Caco-2 (cell line): ENCODE measurements at regions not wholly inside any gene's neighbourhood (a gene's known extent, or its start where the extent isn't known, plus 50 kb on each side); places are given as distances from the start of the nearest gene placed in this dataset.

Experiments
- BruUV-seq: library from RNA; stranded (reverse); fragments of 400-500 nt; replicated peaks from 2 replicates; lab custom pipeline; 2021; lab: Mats Ljungman, UMichigan
- CTCF ChIA-PET: fragments of 300-600 bp; sonication (Branson Sonifier 250); formaldehyde crosslinking; loops from one replicate; lab custom pipeline; 2022; ENCODE audit warnings: antibody characterized with exemption; lab: Charles Lee
- POLR2A ChIA-PET: fragments of 300-600 bp; sonication (Branson Sonifier 250); formaldehyde crosslinking; loops from one replicate; lab custom pipeline; 2022; ENCODE audit warnings: antibody characterized with exemption; lab: Charles Lee
- DNase-seq, 2 experiments: peaks; one replicate each; pipeline versions ENCODE4 v3.0.0 to v3.0.0-alpha.2; 2020 to 2022
- H3K27me3 ChIP-seq: replicated peaks from 2 replicates; pipeline ENCODE4 v1.6.0; 2011; ENCODE audit warnings: low read length; ENCODE audit not compliant: control insufficient read depth, insufficient read depth
- H3K36me3 ChIP-seq: 2 replicates; pipeline ENCODE4 v1.5.1; 2011; ENCODE audit warnings: low read length; ENCODE audit not compliant: control insufficient read depth, insufficient read depth
- H3K4me1 ChIP-seq: fragments of 250-450 bp; sonication (Bioruptor Pico); 2 replicates; pipeline ENCODE4 v1.5.1; 2020; ENCODE audit warnings: mild to moderate bottlenecking
- H3K4me3 ChIP-seq: 2 replicates; pipeline ENCODE4 v1.5.1; 2011; ENCODE audit warnings: low read depth, mild to moderate bottlenecking, control low read depth, low read length
- H3K9me3 ChIP-seq: fragments of 250-450 bp; sonication (Bioruptor Pico); 2 replicates; pipeline ENCODE4 v1.5.1; 2020; ENCODE audit warnings: mild to moderate bottlenecking, moderate library complexity
- H3K27ac Mint-ChIP-seq: one replicate; pipeline ENCODE4 v1.8.0; 2022; ENCODE audit warnings: mixed read lengths; ENCODE audit not compliant: unreplicated experiment
- H3K27me3 Mint-ChIP-seq: one replicate; pipeline ENCODE4 v1.8.0; 2022; ENCODE audit warnings: mixed read lengths; ENCODE audit not compliant: insufficient read depth, unreplicated experiment
- H3K36me3 Mint-ChIP-seq: one replicate; pipeline ENCODE4 v1.8.0; 2022; ENCODE audit warnings: mild to moderate bottlenecking, mixed read lengths; ENCODE audit not compliant: insufficient read depth, unreplicated experiment
- H3K4me1 Mint-ChIP-seq: one replicate; pipeline ENCODE4 v1.8.0; 2022; ENCODE audit warnings: low read depth, mixed read lengths; ENCODE audit not compliant: unreplicated experiment
- H3K4me3 Mint-ChIP-seq: one replicate; pipeline ENCODE4 v1.8.0; 2022; ENCODE audit warnings: mild to moderate bottlenecking, moderate library complexity, mixed read lengths; ENCODE audit not compliant: unreplicated experiment
- H3K9me3 Mint-ChIP-seq: one replicate; pipeline ENCODE4 v1.8.0; 2022; ENCODE audit warnings: mixed read lengths; ENCODE audit not compliant: unreplicated experiment
- CTCF ChIP-seq, 2 experiments: fragments of 200-600 bp in 1 of 2; IDR thresholded peaks; 1 replicate in 1 of 2; 2 replicates in 1 of 2; pipeline versions ENCODE4 v1.5.1 to v1.8.0; 2011 to 2022; ENCODE audit warnings: antibody characterized with exemption in 1 of 2, control low read depth in 1 of 2, inconsistent platforms in 1 of 2, low read depth in 1 of 2, low read length in 1 of 2, mild to moderate bottlenecking in 1 of 2, moderate library complexity in 1 of 2; ENCODE audit not compliant: insufficient read depth in 1 of 2, severe bottlenecking in 1 of 2, unreplicated experiment in 1 of 2
- intact Hi-C: fragments of 100-400 bp; cut with micrococcal nuclease; formaldehyde crosslinking; loops from one replicate; pipeline ENCODE4 v1.10.0; 2022; ENCODE audit not compliant: unreplicated experiment

GRCh38 chr11:112770033-112770432 is 191.2 kb upstream of the NCAM1 start:
- H3K27ac Mint-ChIP-seq, result no peak overlapping the region
- no peaks in the 10 kb centered on the region for H3K4me1 Mint-ChIP-seq
- H3K36me3 ChIP-seq, result no peaks in the 10 kb centered on the region
- no peak for DNase-seq
- H3K27me3 Mint-ChIP-seq, result peaks cover 25% of the 10 kb centered on the region
- intact Hi-C loops, result no loop called here
- CTCF ChIA-PET, result no interaction called here
- no peak for TF ChIP-seq CTCF (IDR thresholded peaks at IDR 0.05; ENCODE audit: insufficient read depth in 1 of 2, low read depth in 1 of 2, low read length in 1 of 2, severe bottlenecking in 1 of 2, unreplicated experiment in 1 of 2)
- H3K9me3 Mint-ChIP-seq, result no peaks in the 10 kb centered on the region
- no peaks in the 10 kb centered on the region for H3K36me3 Mint-ChIP-seq
- BruUV-seq, result no TSS peak
- no peak overlapping the region for H3K4me3 Mint-ChIP-seq
- H3K9me3 ChIP-seq, result no peaks in the 10 kb centered on the region
- POLR2A ChIA-PET, result no interaction called here
- peaks cover 2% of the 10 kb centered on the region for H3K27me3 ChIP-seq
- no peaks in the 10 kb centered on the region for H3K4me1 ChIP-seq
- no peak overlapping the region for H3K4me3 ChIP-seq

- H3K27me3 Mint-ChIP-seq, result peaks cover 30% of the 10 kb centered on the region
- H3K4me1 ChIP-seq, result no peaks in the 10 kb centered on the region
- H3K9me3 ChIP-seq, result no peaks in the 10 kb centered on the region
- DNase-seq, result no peak
- H3K4me1 Mint-ChIP-seq, result no peaks in the 10 kb centered on the region
- H3K27me3 ChIP-seq, result peaks cover 2% of the 10 kb centered on the region
- no peak overlapping the region for H3K4me3 ChIP-seq
- POLR2A ChIA-PET, result no interaction called here
- CTCF ChIA-PET, result no interaction called here
- H3K27ac Mint-ChIP-seq, result no peak overlapping the region
- H3K4me3 Mint-ChIP-seq, result no peak overlapping the region
- no peaks in the 10 kb centered on the region for H3K9me3 Mint-ChIP-seq
- intact Hi-C loops, result no loop called here
- no TSS peak for BruUV-seq
- no peaks in the 10 kb centered on the region for H3K36me3 ChIP-seq
- no peak for TF ChIP-seq CTCF (IDR thresholded peaks at IDR 0.05; ENCODE audit: insufficient read depth in 1 of 2, low read depth in 1 of 2, low read length in 1 of 2, severe bottlenecking in 1 of 2, unreplicated experiment in 1 of 2)
- no peaks in the 10 kb centered on the region for H3K36me3 Mint-ChIP-seq
These were observed 190.7 kb upstream of the NCAM1 start for GRCh38 chr11:112770487-112770886.

GRCh38 chr11:112771851-112772250 is 189.4 kb upstream of the NCAM1 start:
- Histone ChIP-seq H3K27me3 (peaks cover 2% of the 10 kb centered on the region), H3K4me3 (no peak overlapping the region), H3K4me1 (no peaks in the 10 kb centered on the region), H3K36me3 (no peaks in the 10 kb centered on the region), H3K9me3 (no peaks in the 10 kb centered on the region)
- no peak for TF ChIP-seq CTCF (IDR thresholded peaks at IDR 0.05; ENCODE audit: insufficient read depth in 1 of 2, low read depth in 1 of 2, low read length in 1 of 2, severe bottlenecking in 1 of 2, unreplicated experiment in 1 of 2)
- Mint-ChIP-seq H3K27ac (no peak overlapping the region), H3K4me3 (no peak overlapping the region), H3K9me3 (no peaks in the 10 kb centered on the region), H3K4me1 (no peaks in the 10 kb centered on the region), H3K27me3 (peaks cover 34% of the 10 kb centered on the region), H3K36me3 (no peaks in the 10 kb centered on the region)
- CTCF ChIA-PET, result no interaction called here
- DNase-seq, result no peak
- BruUV-seq, result no TSS peak
- POLR2A ChIA-PET, result no interaction called here
- intact Hi-C loops, result no loop called here
